ENCODE measurements at regions not wholly inside any gene's neighbourhood (a gene's known extent, or its start where the extent isn't known, plus 50 kb on each side); places are given as distances from the start of the nearest gene placed in this dataset.

- Histone ChIP-seq H3K4me2 (ENCODE audit: low read depth, low read length, poor library complexity, severe bottlenecking) (no peak overlapping the region), H3K9me3 (ENCODE audit: low read length) (no peaks in the 10 kb centered on the region), H3K79me2 (ENCODE audit: low read length) (no peaks in the 10 kb centered on the region), H3K4me3 (ENCODE audit: low read length) (no peak overlapping the region), H3K27ac (ENCODE audit: low read length) (no peak overlapping the region), H3K36me3 (ENCODE audit: insufficient read depth, low read length) (no peaks in the 10 kb centered on the region), H2AFZ (ENCODE audit: low read length) (no peak overlapping the region), H3K4me1 (ENCODE audit: low read length) (no peaks in the 10 kb centered on the region), H3K9ac (ENCODE audit: low read length) (no peak overlapping the region), H3K9me2 (replicated peaks; ENCODE audit: insufficient read depth, low read length) (no peaks in the 10 kb centered on the region; the same call in 1 of the 2 replicates), H4K20me1 (ENCODE audit: insufficient read depth, low read depth, low read length) (no peaks in the 10 kb centered on the region), H3K27me3 (ENCODE audit: low read length) (no peaks in the 10 kb centered on the region)
- DNase-seq: no peak
These were observed 428.8 kb upstream of the ID4 start for GRCh38 chr6:19408331-19408730.

GRCh38 chr6:19410481-19410880 is 426.7 kb upstream of the ID4 start:
- Histone ChIP-seq H3K9ac (ENCODE audit: low read length) (no peak overlapping the region), H3K9me3 (ENCODE audit: low read length) (no peaks in the 10 kb centered on the region), H4K20me1 (ENCODE audit: insufficient read depth, low read depth, low read length) (no peaks in the 10 kb centered on the region), H3K79me2 (ENCODE audit: low read length) (no peaks in the 10 kb centered on the region), H3K27ac (ENCODE audit: low read length) (no peak overlapping the region), H3K4me1 (ENCODE audit: low read length) (no peaks in the 10 kb centered on the region), H2AFZ (ENCODE audit: low read length) (no peak overlapping the region), H3K27me3 (ENCODE audit: low read length) (no peaks in the 10 kb centered on the region), H3K36me3 (ENCODE audit: insufficient read depth, low read length) (no peaks in the 10 kb centered on the region), H3K4me2 (ENCODE audit: low read depth, low read length, poor library complexity, severe bottlenecking) (no peak overlapping the region), H3K9me2 (replicated peaks; ENCODE audit: insufficient read depth, low read length) (no peaks in the 10 kb centered on the region; the same call in 1 of the 2 replicates), H3K4me3 (ENCODE audit: low read length) (no peak overlapping the region)
- no peak for DNase-seq

GRCh38 chr6:19413323-19413722 is 423.8 kb upstream of the ID4 start:
- no peak overlapping the region for H2AFZ ChIP-seq (ENCODE audit: low read length)
- DNase-seq: no peak

GRCh38 chr6:19415605-19416326 is 421.4 kb upstream of the ID4 start:
- H3K4me1 ChIP-seq (ENCODE audit: low read length): no peaks in the 10 kb centered on the region
- H3K9me2 ChIP-seq (replicated peaks; ENCODE audit: insufficient read depth, low read length): no peaks in the 10 kb centered on the region
- no peak overlapping the region for H3K4me2 ChIP-seq (ENCODE audit: low read depth, low read length, poor library complexity, severe bottlenecking)
- H3K27ac ChIP-seq (ENCODE audit: low read length): no peak overlapping the region
- H3K9me3 ChIP-seq (ENCODE audit: low read length): peaks cover 3% of the 10 kb centered on the region; the same call in 1 of the 2 replicates
- H3K9ac ChIP-seq (ENCODE audit: low read length): no peak overlapping the region
- no peaks in the 10 kb centered on the region for H3K79me2 ChIP-seq (ENCODE audit: low read length)
- no peaks in the 10 kb centered on the region for H3K36me3 ChIP-seq (ENCODE audit: insufficient read depth, low read length)
- H2AFZ ChIP-seq (ENCODE audit: low read length): no peak overlapping the region
- DNase-seq: no peak
- no peaks in the 10 kb centered on the region for H3K27me3 ChIP-seq (ENCODE audit: low read length)
- H3K4me3 ChIP-seq (ENCODE audit: low read length): no peak overlapping the region
- no peaks in the 10 kb centered on the region for H4K20me1 ChIP-seq (ENCODE audit: insufficient read depth, low read depth, low read length)

More at GRCh38 chr6:19413323-19413722, 423.8 kb upstream of the ID4 start:
- no peaks in the 10 kb centered on the region for H4K20me1 ChIP-seq (ENCODE audit: insufficient read depth, low read depth, low read length)
- H3K4me1 ChIP-seq (ENCODE audit: low read length): no peaks in the 10 kb centered on the region
- H3K36me3 ChIP-seq (ENCODE audit: insufficient read depth, low read length): no peaks in the 10 kb centered on the region
- H3K27me3 ChIP-seq (ENCODE audit: low read length): no peaks in the 10 kb centered on the region
- H3K4me3 ChIP-seq (ENCODE audit: low read length): no peak overlapping the region
- H3K9ac ChIP-seq (ENCODE audit: low read length): no peak overlapping the region
- H3K9me2 ChIP-seq (replicated peaks; ENCODE audit: insufficient read depth, low read length): no peaks in the 10 kb centered on the region
- H3K9me3 ChIP-seq (ENCODE audit: low read length): peaks cover 2% of the 10 kb centered on the region; the same call in 1 of the 2 replicates
- H3K27ac ChIP-seq (ENCODE audit: low read length): no peak overlapping the region
- H3K79me2 ChIP-seq (ENCODE audit: low read length): no peaks in the 10 kb centered on the region
- no peak overlapping the region for H3K4me2 ChIP-seq (ENCODE audit: low read depth, low read length, poor library complexity, severe bottlenecking)

GRCh38 chr6:19416811-19417210 is 420.4 kb upstream of the ID4 start:
- Histone ChIP-seq H3K9me3 (ENCODE audit: low read length) (peaks cover 3% of the 10 kb centered on the region; the same call in 1 of the 2 replicates), H3K36me3 (ENCODE audit: insufficient read depth, low read length) (no peaks in the 10 kb centered on the region), H3K4me1 (ENCODE audit: low read length) (no peaks in the 10 kb centered on the region), H3K79me2 (ENCODE audit: low read length) (no peaks in the 10 kb centered on the region), H3K9me2 (replicated peaks; ENCODE audit: insufficient read depth, low read length) (no peaks in the 10 kb centered on the region), H4K20me1 (ENCODE audit: insufficient read depth, low read depth, low read length) (no peaks in the 10 kb centered on the region), H3K27me3 (ENCODE audit: low read length) (no peaks in the 10 kb centered on the region), H2AFZ (ENCODE audit: low read length) (no peak overlapping the region), H3K9ac (ENCODE audit: low read length) (no peak overlapping the region), H3K4me2 (ENCODE audit: low read depth, low read length, poor library complexity, severe bottlenecking) (no peak overlapping the region), H3K4me3 (ENCODE audit: low read length) (no peak overlapping the region), H3K27ac (ENCODE audit: low read length) (no peak overlapping the region)
- no peak for DNase-seq

- Histone ChIP-seq H3K27ac (ENCODE audit: low read length) (no peak overlapping the region), H3K27me3 (ENCODE audit: low read length) (no peaks in the 10 kb centered on the region), H3K9me2 (replicated peaks; ENCODE audit: insufficient read depth, low read length) (no peaks in the 10 kb centered on the region), H3K9ac (ENCODE audit: low read length) (no peak overlapping the region), H3K4me1 (ENCODE audit: low read length) (no peaks in the 10 kb centered on the region), H4K20me1 (ENCODE audit: insufficient read depth, low read depth, low read length) (no peaks in the 10 kb centered on the region), H3K4me3 (ENCODE audit: low read length) (no peak overlapping the region), H3K4me2 (ENCODE audit: low read depth, low read length, poor library complexity, severe bottlenecking) (no peak overlapping the region), H3K36me3 (ENCODE audit: insufficient read depth, low read length) (no peaks in the 10 kb centered on the region), H3K9me3 (ENCODE audit: low read length) (peaks cover 3% of the 10 kb centered on the region; the same call in 1 of the 2 replicates), H3K79me2 (ENCODE audit: low read length) (no peaks in the 10 kb centered on the region), H2AFZ (ENCODE audit: low read length) (no peak overlapping the region)
- DNase-seq: no peak
These were observed 419.5 kb upstream of the ID4 start for GRCh38 chr6:19417713-19418112.

GRCh38 chr6:19424853-19425252 is 412.3 kb upstream of the ID4 start:
- H3K4me1 ChIP-seq (ENCODE audit: low read length): no peaks in the 10 kb centered on the region
- H2AFZ ChIP-seq (ENCODE audit: low read length): no peak overlapping the region
- H4K20me1 ChIP-seq (ENCODE audit: insufficient read depth, low read depth, low read length): no peaks in the 10 kb centered on the region
- no peaks in the 10 kb centered on the region for H3K27me3 ChIP-seq (ENCODE audit: low read length)
- DNase-seq: no peak
- 0 out of 2 replicates have a peak, but pooled peaks cover 3% of the 10 kb centered on the region for H3K9me3 ChIP-seq (ENCODE audit: low read length)
- no peak overlapping the region for H3K9ac ChIP-seq (ENCODE audit: low read length)
- H3K9me2 ChIP-seq (replicated peaks; ENCODE audit: insufficient read depth, low read length): no peaks in the 10 kb centered on the region
- H3K36me3 ChIP-seq (ENCODE audit: insufficient read depth, low read length): no peaks in the 10 kb centered on the region
- no peaks in the 10 kb centered on the region for H3K79me2 ChIP-seq (ENCODE audit: low read length)
- H3K4me2 ChIP-seq (ENCODE audit: low read depth, low read length, poor library complexity, severe bottlenecking): no peak overlapping the region
- H3K27ac ChIP-seq (ENCODE audit: low read length): no peak overlapping the region
- no peak overlapping the region for H3K4me3 ChIP-seq (ENCODE audit: low read length)

- DNase-seq: no peak
- Histone ChIP-seq H3K36me3 (ENCODE audit: insufficient read depth, low read length) (no peaks in the 10 kb centered on the region), H3K4me2 (ENCODE audit: low read depth, low read length, poor library complexity, severe bottlenecking) (no peak overlapping the region), H3K79me2 (ENCODE audit: low read length) (no peaks in the 10 kb centered on the region), H3K27me3 (ENCODE audit: low read length) (no peaks in the 10 kb centered on the region), H3K9me3 (ENCODE audit: low read length) (0 out of 2 replicates have a peak, but pooled peaks cover 3% of the 10 kb centered on the region), H4K20me1 (ENCODE audit: insufficient read depth, low read depth, low read length) (no peaks in the 10 kb centered on the region), H3K9me2 (replicated peaks; ENCODE audit: insufficient read depth, low read length) (no peaks in the 10 kb centered on the region), H2AFZ (ENCODE audit: low read length) (no peak overlapping the region), H3K27ac (ENCODE audit: low read length) (no peak overlapping the region), H3K4me3 (ENCODE audit: low read length) (no peak overlapping the region), H3K4me1 (ENCODE audit: low read length) (no peaks in the 10 kb centered on the region), H3K9ac (ENCODE audit: low read length) (no peak overlapping the region)
These were observed 409.6 kb upstream of the ID4 start for GRCh38 chr6:19427548-19427947.
